ENCODE measurements at regions not wholly inside any gene's neighbourhood (a gene's known extent, or its start where the extent isn't known, plus 50 kb on each side); places are given as distances from the start of the nearest gene placed in this dataset.

- TF ChIP-seq CTCF (IDR thresholded peaks at IDR 0.05) (no peak), ZFX (IDR thresholded peaks at IDR 0.05; ENCODE audit: borderline replicate concordance) (no peak)
These were observed 748.5 kb downstream of the NTRK3 start for GRCh38 chr15:87508086-87508485.

Data from 22Rv1 (cell line).